Fibroblast of upper back skin (primary cell): ENCODE measurements at regions not wholly inside any gene's neighbourhood (a gene's known extent, or its start where the extent isn't known, plus 50 kb on each side); places are given as distances from the start of the nearest gene placed in this dataset.
"Not testable (repeated sequence)": the region's sequence is repeated elsewhere in the genome, so short reads cannot be mapped to it uniquely, and the experiment has no call there.

Source experiments
- DNase-seq: peaks from one replicate; pipeline ENCODE4 v3.0.0-alpha.2; 2013

GRCh38 chr15:30845536-30845935, 58.2 kb upstream of the FAN1 start:
- DNase-seq = not testable (repeated sequence)
